Tibial nerve (tissue), 4 donors: ENCODE measurements at regions not wholly inside any gene's neighbourhood (a gene's known extent, or its start where the extent isn't known, plus 50 kb on each side); places are given as distances from the start of the nearest gene placed in this dataset.

ENCODE experiments used
- DNase-seq, 2 donors: peaks; one replicate each; pipeline ENCODE4 v3.0.0-alpha.2; 2019; ENCODE audit warnings: low spot score in 2 of 2
- H3K27ac ChIP-seq, 4 donors: fragments of 200-600 bp; sonication (generic) in 3 of 4; one replicate each; pipeline ENCODE4 v1.5.1; 2017 to 2019; ENCODE audit warnings: mild to moderate bottlenecking in 1 of 4
- H3K27me3 ChIP-seq, 2 donors: fragments of 200-600 bp; sonication (generic) in 1 of 2; one replicate each; pipeline versions ENCODE4 v1.5.1 to v1.6.0; 2017 to 2019
- H3K36me3 ChIP-seq, 3 donors: fragments of 200-600 bp; sonication (generic); one replicate each; pipeline ENCODE4 v1.5.1; 2018 to 2019
- H3K4me1 ChIP-seq, 4 donors: fragments of 200-600 bp; sonication (generic) in 3 of 4; one replicate each; pipeline ENCODE4 v1.5.1; 2017 to 2019
- H3K4me3 ChIP-seq, 4 donors: fragments of 200-600 bp; sonication (generic) in 3 of 4; one replicate each; pipeline ENCODE4 v1.5.1; 2017 to 2019; ENCODE audit warnings: mild to moderate bottlenecking in 1 of 4, moderate library complexity in 1 of 4
- H3K9me3 ChIP-seq, 4 donors: fragments of 200-600 bp; sonication (generic) in 3 of 4; one replicate each; pipeline ENCODE4 v1.5.1; 2017 to 2019
- CTCF ChIP-seq, 5 experiments: fragments of 200-600 bp in 3 of 5; fragments of 450-650 bp in 2 of 5; sonication (generic) in 3 of 5; IDR thresholded peaks; one replicate each; pipeline ENCODE4 v1.5.1; 2016 to 2019; ENCODE audit warnings: antibody characterized with exemption in 5 of 5, mild to moderate bottlenecking in 3 of 5, moderate library complexity in 2 of 5
- EP300 ChIP-seq, 2 donors: sonication (generic); formaldehyde crosslinking; IDR thresholded peaks; one replicate each; pipeline ENCODE4 v1.6.1; 2017; ENCODE audit warnings: antibody characterized with exemption in 2 of 2, mild to moderate bottlenecking in 1 of 2
- POLR2A ChIP-seq, 2 donors: fragments of 450-650 bp; IDR thresholded peaks; one replicate each; pipeline ENCODE4 v1.6.1; 2017; ENCODE audit warnings: antibody characterized with exemption in 2 of 2, mild to moderate bottlenecking in 2 of 2, moderate library complexity in 2 of 2
- WGBS, 2 donors: methylation state at CpG; one replicate each; pipeline ENCODE4 v1.1.5; 2018; 5-methylcytosine and 5-hydroxymethylcytosine counted together

- TF ChIP-seq EP300 (IDR thresholded peaks at IDR 0.05) (no peak), CTCF (IDR thresholded peaks at IDR 0.05) (no peak), POLR2A (IDR thresholded peaks at IDR 0.05) (no peak)
- H3K4me1 ChIP-seq: peaks cover 0 to 13% (median 0%) of the 10 kb centered on the region in 4 donors
Observed at GRCh38 chr6:140012150-140012549, 637.7 kb upstream of the CITED2 start.

GRCh38 chr6:140011537-140011936 is 637.1 kb upstream of the CITED2 start:
- Histone ChIP-seq H3K4me1 (peaks cover 0 to 13% (median 0%) of the 10 kb centered on the region in 4 donors), H3K9me3 (no peaks in the 10 kb centered on the region), H3K36me3 (no peaks in the 10 kb centered on the region), H3K27ac (no peak overlapping the region), H3K4me3 (no peak overlapping the region), H3K27me3 (no peaks in the 10 kb centered on the region)
- WGBS, 2 donors: 69 to 75% methylated on average over 4 of the region's 4 CpGs
- no peak for DNase-seq
- no peak for TF ChIP-seq POLR2A (IDR thresholded peaks at IDR 0.05)
- no peak for TF ChIP-seq EP300 (IDR thresholded peaks at IDR 0.05)
- TF ChIP-seq CTCF (IDR thresholded peaks at IDR 0.05): peak in 1 of 5 experiments; percentile 5

More at GRCh38 chr6:140012150-140012549, 637.7 kb upstream of the CITED2 start:
- H3K4me3 ChIP-seq: no peak overlapping the region
- WGBS, 2 donors: 38 to 42% methylated on average over 1 of the region's 1 CpG
- no peak overlapping the region for H3K27ac ChIP-seq
- H3K27me3 ChIP-seq: no peaks in the 10 kb centered on the region
- DNase-seq: no peak
- H3K9me3 ChIP-seq: no peaks in the 10 kb centered on the region
- H3K36me3 ChIP-seq: no peaks in the 10 kb centered on the region

- Histone ChIP-seq H3K4me3 (no peak overlapping the region), H3K27me3 (no peaks in the 10 kb centered on the region), H3K27ac (no peak overlapping the region), H3K9me3 (no peaks in the 10 kb centered on the region), H3K4me1 (peaks cover 0 to 13% (median 0%) of the 10 kb centered on the region in 4 donors), H3K36me3 (no peaks in the 10 kb centered on the region)
- TF ChIP-seq POLR2A (IDR thresholded peaks at IDR 0.05) (no peak), EP300 (IDR thresholded peaks at IDR 0.05) (no peak), CTCF (IDR thresholded peaks at IDR 0.05) (no peak)
- no peak for DNase-seq
- WGBS, 2 donors: 94 to 97% methylated on average over 3 of the region's 3 CpGs
Observed at GRCh38 chr6:140009286-140009685, 634.8 kb upstream of the CITED2 start.

- Histone ChIP-seq H3K4me1 (peaks cover 0 to 12% (median 2%) of the 10 kb centered on the region in 4 donors), H3K4me3 (no peak overlapping the region), H3K36me3 (no peaks in the 10 kb centered on the region), H3K27ac (no peak overlapping the region), H3K9me3 (no peaks in the 10 kb centered on the region), H3K27me3 (no peaks in the 10 kb centered on the region)
- TF ChIP-seq CTCF (IDR thresholded peaks at IDR 0.05) (no peak), EP300 (IDR thresholded peaks at IDR 0.05) (no peak), POLR2A (IDR thresholded peaks at IDR 0.05) (no peak)
- 90 to 94% methylated on average over 4 of the region's 4 CpGs for WGBS, 2 donors
- DNase-seq: no peak
Observed at GRCh38 chr6:140007525-140007924, 633.1 kb upstream of the CITED2 start.

GRCh38 chr6:140003217-140003616 is 628.8 kb upstream of the CITED2 start:
- H3K27ac ChIP-seq: no peak overlapping the region
- 20 to 47% methylated on average over 1 of the region's 1 CpG for WGBS, 2 donors
- H3K9me3 ChIP-seq: peaks cover 0 to 3% (median 0%) of the 10 kb centered on the region in 4 donors
- no peaks in the 10 kb centered on the region for H3K27me3 ChIP-seq
- no peak for TF ChIP-seq EP300 (IDR thresholded peaks at IDR 0.05)
- TF ChIP-seq POLR2A (IDR thresholded peaks at IDR 0.05): no peak
- TF ChIP-seq CTCF (IDR thresholded peaks at IDR 0.05): no peak
- no peaks in the 10 kb centered on the region for H3K36me3 ChIP-seq
- DNase-seq: no peak
- H3K4me3 ChIP-seq: no peak overlapping the region
- H3K4me1 ChIP-seq: peaks cover 0 to 17% (median 2%) of the 10 kb centered on the region in 4 donors
